HEK293T (cell line): ENCODE measurements at regions not wholly inside any gene's neighbourhood (a gene's known extent, or its start where the extent isn't known, plus 50 kb on each side); places are given as distances from the start of the nearest gene placed in this dataset.

ENCODE experiments used
- ARNT ChIP-seq: fragments of 450-650 bp; IDR thresholded peaks from 2 replicates; pipeline ENCODE4 v1.6.1; 2017; ENCODE audit warnings: mild to moderate bottlenecking
- BHLHE40 ChIP-seq: fragments of 450-650 bp; IDR thresholded peaks from 2 replicates; pipeline ENCODE4 v1.6.1; 2016; ENCODE audit warnings: mild to moderate bottlenecking, moderate library complexity, borderline replicate concordance
- CTBP1 ChIP-seq: fragments of 450-650 bp; IDR thresholded peaks from 2 replicates; pipeline ENCODE4 v1.6.1; 2016; ENCODE audit warnings: borderline replicate concordance
- ELF4 ChIP-seq: fragments of 450-650 bp; IDR thresholded peaks from 2 replicates; pipeline ENCODE4 v1.6.1; 2017; ENCODE audit warnings: antibody characterized with exemption
- FOXK2 ChIP-seq: fragments of 450-650 bp; IDR thresholded peaks from 2 replicates; pipeline ENCODE4 v1.6.1; 2016; ENCODE audit warnings: mild to moderate bottlenecking
- FOXM1 ChIP-seq: fragments of 450-650 bp; IDR thresholded peaks from 2 replicates; pipeline ENCODE4 v1.6.1; 2017; ENCODE audit warnings: mild to moderate bottlenecking, borderline replicate concordance
- HDGF ChIP-seq: fragments of 450-650 bp; IDR thresholded peaks from 2 replicates; pipeline ENCODE4 v1.6.1; 2017; ENCODE audit warnings: antibody characterized with exemption, borderline replicate concordance
- L3MBTL2 ChIP-seq: fragments of 450-650 bp; conservative IDR thresholded peaks from 2 replicates; pipeline ENCODE4 v1.6.1; 2016; ENCODE audit warnings: mild to moderate bottlenecking
- NFRKB ChIP-seq: fragments of 450-650 bp; IDR thresholded peaks from 2 replicates; pipeline ENCODE4 v1.6.1; 2016; ENCODE audit warnings: mild to moderate bottlenecking, moderate library complexity
- SP1 ChIP-seq: fragments of 450-650 bp; IDR thresholded peaks from 2 replicates; pipeline ENCODE4 v1.6.1; 2017
- SUZ12 ChIP-seq: fragments of 450-650 bp; IDR thresholded peaks from 2 replicates; pipeline ENCODE4 v1.6.1; 2016; ENCODE audit warnings: mild to moderate bottlenecking
- TARDBP ChIP-seq: fragments of 450-650 bp; IDR thresholded peaks from 2 replicates; pipeline ENCODE4 v1.6.1; 2016
- ZNF384 ChIP-seq: fragments of 450-650 bp; IDR thresholded peaks from 2 replicates; pipeline ENCODE4 v1.6.1; 2016
- TF ChIP-seq, protein P1 (sequence below): fragments of 450-650 bp; IDR thresholded peaks from 2 replicates; pipeline ENCODE4 v1.6.1; 2016

DNA sequence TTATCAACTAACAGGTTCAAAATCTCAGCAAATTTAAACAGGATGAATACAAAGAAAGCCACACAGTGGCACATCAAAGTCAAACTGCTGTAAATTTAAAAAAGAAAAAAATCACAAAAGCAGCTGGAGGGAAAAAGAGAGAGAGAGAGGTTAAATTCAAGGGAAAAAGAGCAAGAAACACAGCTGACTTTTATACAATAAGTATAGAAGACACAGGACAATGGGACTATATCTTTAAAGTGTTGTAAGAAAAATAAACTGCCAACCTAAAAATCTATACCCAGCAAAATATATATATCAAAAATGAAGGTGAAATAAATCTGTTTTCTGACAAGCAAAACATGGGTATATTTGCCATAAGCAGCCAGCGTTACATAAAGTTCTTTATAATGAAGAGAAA lies 261.5 kb downstream of the TLE1 start:
- no peak for TF ChIP-seq ZNF384
- TF ChIP-seq, protein P1, sequence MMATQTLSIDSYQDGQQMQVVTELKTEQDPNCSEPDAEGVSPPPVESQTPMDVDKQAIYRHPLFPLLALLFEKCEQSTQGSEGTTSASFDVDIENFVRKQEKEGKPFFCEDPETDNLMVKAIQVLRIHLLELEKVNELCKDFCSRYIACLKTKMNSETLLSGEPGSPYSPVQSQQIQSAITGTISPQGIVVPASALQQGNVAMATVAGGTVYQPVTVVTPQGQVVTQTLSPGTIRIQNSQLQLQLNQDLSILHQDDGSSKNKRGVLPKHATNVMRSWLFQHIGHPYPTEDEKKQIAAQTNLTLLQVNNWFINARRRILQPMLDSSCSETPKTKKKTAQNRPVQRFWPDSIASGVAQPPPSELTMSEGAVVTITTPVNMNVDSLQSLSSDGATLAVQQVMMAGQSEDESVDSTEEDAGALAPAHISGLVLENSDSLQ = no peak
- TF ChIP-seq SP1 = no peak
- TF ChIP-seq BHLHE40 = no peak
- TF ChIP-seq HDGF = no peak
- no peak for TF ChIP-seq SUZ12
- TF ChIP-seq FOXM1 = no peak
- no peak for TF ChIP-seq ARNT
- TF ChIP-seq TARDBP = no peak
- TF ChIP-seq NFRKB = no peak
- TF ChIP-seq FOXK2 = no peak
- TF ChIP-seq ELF4 = no peak
- no peak for TF ChIP-seq CTBP1
- TF ChIP-seq L3MBTL2 = no peak
